ENCODE measurements at regions not wholly inside any gene's neighbourhood (a gene's known extent, or its start where the extent isn't known, plus 50 kb on each side); places are given as distances from the start of the nearest gene placed in this dataset.

DNA sequence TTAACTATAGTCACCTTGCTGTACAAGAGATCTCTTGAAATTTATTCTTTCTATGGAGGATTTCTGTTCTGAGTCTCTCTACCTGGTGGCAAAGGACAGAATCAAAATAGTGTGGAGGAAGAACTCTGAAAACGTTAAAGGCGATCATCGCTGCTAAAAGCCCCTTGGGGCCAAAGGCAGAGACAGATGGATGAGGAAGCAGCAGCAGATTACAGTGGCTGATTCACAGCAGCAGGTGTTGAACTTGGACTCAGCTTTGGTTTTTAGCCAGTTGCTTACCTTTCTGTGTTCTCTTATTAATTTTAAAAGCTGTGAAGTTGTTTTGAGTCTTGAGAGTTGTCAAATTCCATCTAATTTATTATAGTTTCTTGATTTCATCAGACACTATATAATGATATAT lies 956.1 kb upstream of the GOT2 start:
- no peak overlapping the region for H3K4me3 ChIP-seq (ENCODE audit: low read depth, low read length)
- no peak for DNase-seq (ENCODE audit: low read depth)
- in situ Hi-C loops (cut with HindIII; ENCODE audit: low sequenced_read_pairs), result no loop called here
- TF ChIP-seq, protein P1, sequence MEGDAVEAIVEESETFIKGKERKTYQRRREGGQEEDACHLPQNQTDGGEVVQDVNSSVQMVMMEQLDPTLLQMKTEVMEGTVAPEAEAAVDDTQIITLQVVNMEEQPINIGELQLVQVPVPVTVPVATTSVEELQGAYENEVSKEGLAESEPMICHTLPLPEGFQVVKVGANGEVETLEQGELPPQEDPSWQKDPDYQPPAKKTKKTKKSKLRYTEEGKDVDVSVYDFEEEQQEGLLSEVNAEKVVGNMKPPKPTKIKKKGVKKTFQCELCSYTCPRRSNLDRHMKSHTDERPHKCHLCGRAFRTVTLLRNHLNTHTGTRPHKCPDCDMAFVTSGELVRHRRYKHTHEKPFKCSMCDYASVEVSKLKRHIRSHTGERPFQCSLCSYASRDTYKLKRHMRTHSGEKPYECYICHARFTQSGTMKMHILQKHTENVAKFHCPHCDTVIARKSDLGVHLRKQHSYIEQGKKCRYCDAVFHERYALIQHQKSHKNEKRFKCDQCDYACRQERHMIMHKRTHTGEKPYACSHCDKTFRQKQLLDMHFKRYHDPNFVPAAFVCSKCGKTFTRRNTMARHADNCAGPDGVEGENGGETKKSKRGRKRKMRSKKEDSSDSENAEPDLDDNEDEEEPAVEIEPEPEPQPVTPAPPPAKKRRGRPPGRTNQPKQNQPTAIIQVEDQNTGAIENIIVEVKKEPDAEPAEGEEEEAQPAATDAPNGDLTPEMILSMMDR (IDR thresholded peaks at IDR 0.05; ENCODE audit: low read depth, low read length, missing control alignments), result no peak

DNA sequence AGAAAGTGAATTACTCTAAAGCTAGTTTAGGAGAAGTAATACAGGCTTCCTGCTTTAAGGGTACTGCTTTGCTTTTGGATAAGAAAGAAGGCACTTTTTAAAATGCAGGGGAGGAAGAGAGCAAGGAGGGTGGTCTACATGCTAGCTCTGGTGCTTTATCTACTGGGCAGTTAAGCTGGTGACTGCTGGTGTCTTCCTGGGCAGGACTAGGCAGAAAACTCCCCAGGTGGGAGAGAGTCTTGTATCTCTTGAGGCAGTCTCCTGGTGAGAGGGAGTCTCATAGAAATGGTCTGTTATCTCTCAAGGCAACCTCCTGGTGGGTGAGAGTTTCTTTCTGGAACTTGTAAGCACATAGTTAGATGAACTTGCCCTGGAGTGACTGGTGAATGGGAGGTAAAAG lies 953.9 kb upstream of the GOT2 start:
- in situ Hi-C loops (cut with HindIII; ENCODE audit: low sequenced_read_pairs), result no loop called here
- TF ChIP-seq, protein P1 (IDR thresholded peaks at IDR 0.05; ENCODE audit: low read depth, low read length, missing control alignments), result no peak
- no peak overlapping the region for H3K4me3 ChIP-seq (ENCODE audit: low read depth, low read length)
- DNase-seq (ENCODE audit: low read depth), result no peak

- H3K4me3 ChIP-seq (ENCODE audit: low read depth, low read length), result no peak overlapping the region
- no peak for DNase-seq (ENCODE audit: low read depth)
- TF ChIP-seq, protein P1 (IDR thresholded peaks at IDR 0.05; ENCODE audit: low read depth, low read length, missing control alignments), result no peak
- in situ Hi-C loops (cut with HindIII; ENCODE audit: low sequenced_read_pairs), result no loop called here
These were observed 952.3 kb upstream of the GOT2 start for GRCh38 chr16:59686405-59686804.

DNA sequence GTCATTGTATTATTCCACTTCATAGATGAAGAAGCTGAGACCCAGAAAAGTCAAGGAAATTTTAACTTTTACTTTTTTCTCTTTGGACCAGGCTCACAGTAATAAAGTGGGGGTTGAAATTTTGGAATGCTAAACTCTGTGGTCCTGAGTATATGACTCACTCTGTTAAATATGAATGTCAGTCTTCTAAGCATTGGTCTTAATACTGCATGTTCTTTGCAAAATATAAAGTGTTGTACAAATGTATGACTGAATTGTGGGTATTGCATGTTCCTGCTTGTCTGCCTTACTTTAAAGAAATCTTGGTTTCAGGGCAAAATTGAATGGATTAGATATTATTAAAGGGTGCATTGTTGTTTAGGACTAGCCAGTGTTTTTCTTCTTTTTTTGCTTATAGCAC lies 950.8 kb upstream of the GOT2 start:
- in situ Hi-C loops (cut with HindIII; ENCODE audit: low sequenced_read_pairs), result no loop called here
- no peak for DNase-seq (ENCODE audit: low read depth)
- TF ChIP-seq, protein P1 (IDR thresholded peaks at IDR 0.05; ENCODE audit: low read depth, low read length, missing control alignments), result no peak
- H3K4me3 ChIP-seq (ENCODE audit: low read depth, low read length), result no peak overlapping the region

GRCh38 chr16:59683709-59684108 lies 949.6 kb upstream of the GOT2 start:
- DNase-seq (ENCODE audit: low read depth), result no peak
- TF ChIP-seq, protein P1 (IDR thresholded peaks at IDR 0.05; ENCODE audit: low read depth, low read length, missing control alignments), result no peak
- in situ Hi-C loops (cut with HindIII; ENCODE audit: low sequenced_read_pairs), result no loop called here

GRCh38 chr16:59665618-59666220 lies 931.6 kb upstream of the GOT2 start:
- no peak overlapping the region for H3K4me3 ChIP-seq (ENCODE audit: low read depth, low read length)
- no peak for DNase-seq (ENCODE audit: low read depth)
- TF ChIP-seq, protein P1 (IDR thresholded peaks at IDR 0.05; ENCODE audit: low read depth, low read length, missing control alignments), result no peak
- in situ Hi-C loops (cut with HindIII; ENCODE audit: low sequenced_read_pairs), result no loop called here

More at GRCh38 chr16:59683709-59684108, 949.6 kb upstream of the GOT2 start:
- H3K4me3 ChIP-seq (ENCODE audit: low read depth, low read length), result no peak overlapping the region
